IPS-NIHi7 (cell line): ENCODE measurements at regions not wholly inside any gene's neighbourhood (a gene's known extent, or its start where the extent isn't known, plus 50 kb on each side); places are given as distances from the start of the nearest gene placed in this dataset.

ENCODE experiments used
- DNase-seq: peaks from one replicate; pipeline ENCODE4 v3.0.0; 2012; ENCODE audit warnings: mixed read lengths; ENCODE audit errors: extremely low spot score

- no peak for DNase-seq
Measured at GRCh38 chr2:122634256-122634655, 878.8 kb downstream of the TSN start.

GRCh38 chr2:122634920-122635319, 879.5 kb downstream of the TSN start:
- no peak for DNase-seq

GRCh38 chr2:122635686-122636085, 880.2 kb downstream of the TSN start:
- DNase-seq, result no peak

GRCh38 chr2:122636097-122636496, 880.6 kb downstream of the TSN start:
- DNase-seq, result no peak

- DNase-seq, result no peak
Measured at GRCh38 chr2:122639176-122639575, 883.7 kb downstream of the TSN start.

- no peak for DNase-seq
Measured at GRCh38 chr2:122639711-122640110, 884.3 kb downstream of the TSN start.

- DNase-seq, result no peak
Measured at GRCh38 chr2:122643725-122644329, 888.4 kb downstream of the TSN start.

- no peak for DNase-seq
Measured at GRCh38 chr2:122651236-122651635, 895.8 kb downstream of the TSN start.

- DNase-seq, result no peak
Measured at GRCh38 chr2:122651780-122652179, 896.3 kb downstream of the TSN start.

- DNase-seq, result no peak
Measured at GRCh38 chr2:122652670-122653069, 897.2 kb downstream of the TSN start.

GRCh38 chr2:122656403-122656802, 901.0 kb downstream of the TSN start:
- no peak for DNase-seq

GRCh38 chr2:122660786-122661634, 905.6 kb downstream of the TSN start:
- DNase-seq, result peak; percentile 44

GRCh38 chr2:122663620-122664019, 908.2 kb downstream of the TSN start:
- DNase-seq, result no peak

- no peak for DNase-seq
Measured at GRCh38 chr2:122669627-122670026, 914.2 kb downstream of the TSN start.

- no peak for DNase-seq
Measured at GRCh38 chr2:122670897-122671296, 915.4 kb downstream of the TSN start.

- DNase-seq, result no peak
Measured at GRCh38 chr2:122680662-122681061, 925.2 kb downstream of the TSN start.

GRCh38 chr2:122681626-122682025, 926.2 kb downstream of the TSN start:
- no peak for DNase-seq

GRCh38 chr2:122682356-122682755, 926.9 kb downstream of the TSN start:
- no peak for DNase-seq

GRCh38 chr2:122683018-122683417, 927.6 kb downstream of the TSN start:
- no peak for DNase-seq

GRCh38 chr2:122692400-122693083, 937.1 kb downstream of the TSN start:
- DNase-seq, result no peak

- DNase-seq, result no peak
Measured at GRCh38 chr2:122697415-122697814, 942.0 kb downstream of the TSN start.

- no peak for DNase-seq
Measured at GRCh38 chr2:122703676-122704075, 948.2 kb downstream of the TSN start.

- no peak for DNase-seq
Measured at GRCh38 chr2:122704109-122704563, 948.7 kb downstream of the TSN start.
